ENCODE measurements at regions not wholly inside any gene's neighbourhood (a gene's known extent, or its start where the extent isn't known, plus 50 kb on each side); places are given as distances from the start of the nearest gene placed in this dataset.

GRCh38 chr7:84614821-84615501 lies 420.4 kb upstream of the SEMA3A start:
- TF ChIP-seq POLR2A (IDR thresholded peaks at IDR 0.05), result no peak
- TF ChIP-seq, protein P1, sequence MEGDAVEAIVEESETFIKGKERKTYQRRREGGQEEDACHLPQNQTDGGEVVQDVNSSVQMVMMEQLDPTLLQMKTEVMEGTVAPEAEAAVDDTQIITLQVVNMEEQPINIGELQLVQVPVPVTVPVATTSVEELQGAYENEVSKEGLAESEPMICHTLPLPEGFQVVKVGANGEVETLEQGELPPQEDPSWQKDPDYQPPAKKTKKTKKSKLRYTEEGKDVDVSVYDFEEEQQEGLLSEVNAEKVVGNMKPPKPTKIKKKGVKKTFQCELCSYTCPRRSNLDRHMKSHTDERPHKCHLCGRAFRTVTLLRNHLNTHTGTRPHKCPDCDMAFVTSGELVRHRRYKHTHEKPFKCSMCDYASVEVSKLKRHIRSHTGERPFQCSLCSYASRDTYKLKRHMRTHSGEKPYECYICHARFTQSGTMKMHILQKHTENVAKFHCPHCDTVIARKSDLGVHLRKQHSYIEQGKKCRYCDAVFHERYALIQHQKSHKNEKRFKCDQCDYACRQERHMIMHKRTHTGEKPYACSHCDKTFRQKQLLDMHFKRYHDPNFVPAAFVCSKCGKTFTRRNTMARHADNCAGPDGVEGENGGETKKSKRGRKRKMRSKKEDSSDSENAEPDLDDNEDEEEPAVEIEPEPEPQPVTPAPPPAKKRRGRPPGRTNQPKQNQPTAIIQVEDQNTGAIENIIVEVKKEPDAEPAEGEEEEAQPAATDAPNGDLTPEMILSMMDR (IDR thresholded peaks at IDR 0.05), result no peak
- no peak for DNase-seq
- Histone ChIP-seq H3K4me1 (no peaks in the 10 kb centered on the region), H3K27ac (no peak overlapping the region), H3K27me3 (no peaks in the 10 kb centered on the region), H3K4me3 (no peak overlapping the region), H3K9me3 (no peaks in the 10 kb centered on the region), H3K36me3 (ENCODE audit: low read depth, missing control alignments) (no peaks in the 10 kb centered on the region)
- intact Hi-C loops (cut with DNase I; ENCODE audit: low total_unique reads), result no loop called here

DNA sequence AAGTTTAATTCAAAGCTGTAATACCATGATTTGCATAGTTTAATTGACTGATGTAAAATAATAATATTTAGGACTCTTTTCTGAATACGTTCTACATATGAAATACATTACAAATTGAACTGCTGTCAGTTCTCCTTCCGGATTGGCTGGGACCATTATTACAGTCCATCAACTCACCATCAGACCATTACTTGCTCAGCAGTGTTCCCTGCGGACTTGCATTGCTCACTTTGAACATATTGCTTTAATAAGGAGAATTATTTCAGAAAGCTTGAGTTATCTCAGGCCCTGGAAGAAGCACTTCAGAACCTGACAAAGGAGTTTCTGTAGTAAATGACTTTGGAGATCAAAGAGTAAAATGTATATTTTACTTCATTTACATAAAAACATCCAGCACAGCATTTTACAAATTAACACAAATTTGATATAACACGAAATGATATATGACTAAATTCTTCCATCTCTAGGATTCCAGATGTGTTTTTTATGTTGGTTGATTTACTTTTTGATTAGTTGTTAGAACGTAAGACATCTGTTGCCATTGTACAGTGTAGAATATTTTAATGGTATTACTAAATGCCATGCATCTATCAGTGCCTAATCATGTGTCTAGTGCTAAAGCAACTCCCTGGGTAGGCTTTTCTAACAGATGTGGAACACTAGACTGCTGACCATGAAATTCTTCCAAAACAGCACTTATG lies 418.5 kb upstream of the SEMA3A start:
- Histone ChIP-seq H3K4me3 (no peak overlapping the region), H3K36me3 (ENCODE audit: low read depth, missing control alignments) (no peaks in the 10 kb centered on the region), H3K27me3 (no peaks in the 10 kb centered on the region), H3K27ac (no peak overlapping the region), H3K9me3 (no peaks in the 10 kb centered on the region), H3K4me1 (no peaks in the 10 kb centered on the region)
- intact Hi-C loops (cut with DNase I; ENCODE audit: low total_unique reads), result no loop called here
- no peak for TF ChIP-seq POLR2A (IDR thresholded peaks at IDR 0.05)
- TF ChIP-seq, protein P1 (IDR thresholded peaks at IDR 0.05), result no peak
- WGBS, 2 donors, result 86 to 87% methylated on average over 5 of the region's 5 CpGs
- DNase-seq, result no peak

DNA sequence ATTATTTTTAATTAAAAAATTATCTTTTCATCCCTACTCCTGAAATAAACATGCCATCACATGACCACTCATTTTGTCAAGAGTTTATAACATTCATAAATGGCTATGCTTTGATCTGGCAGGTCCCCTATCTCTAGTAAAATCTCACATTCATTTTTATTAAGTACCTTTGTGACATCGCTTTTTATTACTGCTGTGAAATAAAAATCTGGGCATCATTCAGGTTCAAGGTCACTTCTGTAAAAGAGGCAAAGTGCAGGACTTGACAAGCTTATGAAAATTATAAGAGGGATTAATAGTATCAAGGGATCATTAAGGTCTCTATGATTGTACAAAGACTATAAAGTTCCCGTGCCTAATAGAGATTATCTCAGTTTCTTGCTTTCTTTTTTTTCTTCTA lies 416.8 kb upstream of the SEMA3A start:
- WGBS, 2 donors, result 69% methylated on average over 2 of the region's 2 CpGs
- no peak for TF ChIP-seq POLR2A (IDR thresholded peaks at IDR 0.05)
- TF ChIP-seq, protein P1 (IDR thresholded peaks at IDR 0.05), result no peak
- intact Hi-C loops (cut with DNase I; ENCODE audit: low total_unique reads), result no loop called here
- no peaks in the 10 kb centered on the region for H3K36me3 ChIP-seq (ENCODE audit: low read depth, missing control alignments)
- DNase-seq, result no peak
- no peaks in the 10 kb centered on the region for H3K27me3 ChIP-seq
- H3K4me3 ChIP-seq, result no peak overlapping the region
- H3K27ac ChIP-seq, result no peak overlapping the region
- no peaks in the 10 kb centered on the region for H3K4me1 ChIP-seq
- H3K9me3 ChIP-seq, result no peaks in the 10 kb centered on the region

DNA sequence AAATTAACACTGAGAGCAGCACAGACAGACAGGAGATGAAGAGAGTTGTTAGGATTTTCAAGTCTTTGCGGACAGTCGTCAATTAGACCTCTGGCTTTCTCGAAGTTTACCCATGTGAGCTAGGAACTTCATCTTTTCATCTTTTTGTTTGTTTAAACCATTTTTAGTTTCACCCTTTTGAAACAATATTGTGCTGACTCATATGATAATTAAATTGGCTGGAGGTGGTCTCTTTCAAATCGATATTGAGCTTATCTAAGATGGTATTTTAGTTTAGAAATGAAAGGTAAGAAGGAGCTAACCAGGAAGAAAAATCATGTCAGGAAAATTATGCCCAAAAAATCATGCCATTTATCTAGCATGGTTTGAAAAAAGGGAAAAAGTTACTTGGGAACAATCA lies 415.8 kb upstream of the SEMA3A start:
- intact Hi-C loops (cut with DNase I; ENCODE audit: low total_unique reads), result no loop called here
- WGBS, 2 donors, result 92 to 93% methylated on average over 4 of the region's 4 CpGs
- TF ChIP-seq, protein P1 (IDR thresholded peaks at IDR 0.05), result no peak
- no peak for TF ChIP-seq POLR2A (IDR thresholded peaks at IDR 0.05)
- Histone ChIP-seq H3K27ac (no peak overlapping the region), H3K36me3 (ENCODE audit: low read depth, missing control alignments) (no peaks in the 10 kb centered on the region), H3K4me3 (no peak overlapping the region), H3K4me1 (no peaks in the 10 kb centered on the region), H3K9me3 (no peaks in the 10 kb centered on the region), H3K27me3 (no peaks in the 10 kb centered on the region)
- DNase-seq, result no peak

DNA sequence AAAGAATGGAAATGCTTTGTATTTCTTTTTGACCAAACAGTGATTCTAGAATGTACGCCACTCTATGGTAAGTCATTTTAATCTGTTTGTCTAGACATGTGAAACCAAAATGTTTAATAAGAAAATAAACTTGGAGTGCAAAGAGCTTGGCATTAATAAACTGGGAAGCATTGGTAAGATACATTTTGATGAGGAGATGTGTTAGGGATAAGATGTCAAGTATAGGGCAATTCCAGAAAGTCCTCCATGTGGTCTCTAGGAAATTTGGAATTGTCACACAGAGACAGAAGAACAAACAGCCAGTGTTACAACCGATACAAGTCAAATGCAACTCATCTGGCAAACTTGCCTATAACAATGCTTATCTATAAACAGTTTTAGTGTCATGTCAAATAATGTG lies 410.7 kb upstream of the SEMA3A start:
- intact Hi-C loops (cut with DNase I; ENCODE audit: low total_unique reads), result no loop called here
- no peak overlapping the region for H3K27ac ChIP-seq
- 86 to 97% methylated on average over 2 of the region's 2 CpGs for WGBS, 2 donors

More for the DNA sequence above, 410.7 kb upstream of the SEMA3A start:
- H3K4me3 ChIP-seq, result no peak overlapping the region
- no peak for TF ChIP-seq POLR2A (IDR thresholded peaks at IDR 0.05)
- TF ChIP-seq, protein P1 (IDR thresholded peaks at IDR 0.05), result no peak
- no peak for DNase-seq
- H3K4me1 ChIP-seq, result no peaks in the 10 kb centered on the region
- H3K27me3 ChIP-seq, result no peaks in the 10 kb centered on the region
- H3K36me3 ChIP-seq (ENCODE audit: low read depth, missing control alignments), result no peaks in the 10 kb centered on the region
- no peaks in the 10 kb centered on the region for H3K9me3 ChIP-seq
